Pancreas (tissue), 10 donors: ENCODE measurements at regions not wholly inside any gene's neighbourhood (a gene's known extent, or its start where the extent isn't known, plus 50 kb on each side); places are given as distances from the start of the nearest gene placed in this dataset.

Experiments used
- ATAC-seq, 4 donors: fragments of 200-7000 bp; cut with Tn5 transposase; one replicate each; pipeline versions ENCODE4 v1.8.0 to v1.9.1; 2020; ENCODE audit warnings: mild to moderate bottlenecking in 4 of 4, moderate library complexity in 4 of 4
- DNase-seq, 6 donors: peaks; one replicate each; pipeline ENCODE4 v3.0.0-alpha.2; 2020
- FAIRE-seq: peaks from 2 replicates; lab custom pipeline; 2012; peaks lifted over from hg19 to GRCh38; lab: Jason Lieb, UNC
- H3K27ac ChIP-seq, 4 donors: fragments of 200-600 bp; sonication (generic); 1 replicate in 3 of 4; 2 replicates in 1 of 4; pipeline versions ENCODE4 v1.5.0 to v1.8.0; 2020
- H3K27me3 ChIP-seq, 4 donors: fragments of 200-600 bp; one replicate each; pipeline ENCODE4 v1.8.0; 2021
- H3K36me3 ChIP-seq, 3 donors: fragments of 200-600 bp; sonication (generic) in 1 of 3; one replicate each; pipeline versions ENCODE4 v1.5.0 to v1.8.0; 2020 to 2021
- H3K4me1 ChIP-seq, 3 donors: fragments of 200-600 bp; one replicate each; pipeline ENCODE4 v1.8.0; 2021
- H3K4me3 ChIP-seq, 4 donors: fragments of 200-600 bp; sonication (generic) in 2 of 4; one replicate each; pipeline versions ENCODE4 v1.5.0 to v1.8.0; 2020 to 2021
- H3K9me3 ChIP-seq, 4 donors: fragments of 200-600 bp; one replicate each; pipeline ENCODE4 v1.8.0; 2021
- WGBS, 2 donors: extraction: QIAGEN DNeasy Blood & Tissue Kit; methylation state at CpG; one replicate each; pipeline ENCODE4 v1.1.7; 2013; 5-methylcytosine and 5-hydroxymethylcytosine counted together
- intact Hi-C, 3 donors: fragments of 100-400 bp; cut with DNase I; formaldehyde crosslinking; loops; one replicate each; pipeline versions ENCODE4 v1.11.1 to v1.14.2; 2022
- TF ChIP-seq, protein P1 (sequence below), 4 donors: fragments of 200-600 bp; sonication (generic) in 3 of 4; IDR thresholded peaks; one replicate each; pipeline versions ENCODE4 v1.5.0 to v1.8.0; 2021; ENCODE audit warnings: antibody characterized with exemption in 4 of 4
- donor health status: healthy with polysubstance abuse.
- donor health status: DM: no; HTN: no; CAD: no; lungs with moderate emphysema.
- donor health status: DM: no; HTN: no; CAD: no.
- donor health status: control.
- donor health status: control.
- donor health status: Bipolar disorder and iron deficiency.
- donor health status: DM: yes; HTN: yes; CAD: no.
- donor health status: DM: no; HTN: no; CAD: no.
- donor health status: DM: no; HTN: no; CAD: no.
- donor health status: DM: yes; HTN: yes; CAD: no.

DNA sequence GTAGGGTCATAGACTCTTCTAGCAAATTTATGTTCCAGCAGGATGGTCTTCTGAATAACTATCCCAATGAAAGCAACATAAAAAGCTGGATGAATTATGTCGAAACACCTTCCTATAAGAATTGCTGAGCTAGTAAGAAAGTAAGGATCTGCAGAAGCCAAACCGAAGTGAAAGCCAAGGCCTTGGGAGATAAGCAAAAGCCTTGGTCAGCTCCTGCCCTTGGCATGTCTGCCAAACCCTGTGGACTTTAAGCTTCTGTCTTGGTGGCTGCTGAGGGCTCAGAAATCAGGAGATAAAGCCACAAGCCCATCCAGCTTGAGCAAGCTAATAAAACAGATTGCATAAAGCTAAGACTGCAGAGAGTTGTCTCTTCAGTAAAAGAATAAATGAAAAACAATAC is 81.2 kb upstream of the KCND3 start:
- intact Hi-C loops = no loop called here
- peak in 3 of 4 donors; percentile 60 to 95 (median 86) for ATAC-seq
- Histone ChIP-seq H3K4me3 (no peak overlapping the region), H3K4me1 (no peaks in the 10 kb centered on the region), H3K27ac (no peak overlapping the region), H3K36me3 (no peaks in the 10 kb centered on the region), H3K9me3 (no peaks in the 10 kb centered on the region), H3K27me3 (no peaks in the 10 kb centered on the region)
- FAIRE-seq = no peak
- 31 to 38% methylated on average over 2 of the region's 2 CpGs for WGBS, 2 donors
- TF ChIP-seq, protein P1, sequence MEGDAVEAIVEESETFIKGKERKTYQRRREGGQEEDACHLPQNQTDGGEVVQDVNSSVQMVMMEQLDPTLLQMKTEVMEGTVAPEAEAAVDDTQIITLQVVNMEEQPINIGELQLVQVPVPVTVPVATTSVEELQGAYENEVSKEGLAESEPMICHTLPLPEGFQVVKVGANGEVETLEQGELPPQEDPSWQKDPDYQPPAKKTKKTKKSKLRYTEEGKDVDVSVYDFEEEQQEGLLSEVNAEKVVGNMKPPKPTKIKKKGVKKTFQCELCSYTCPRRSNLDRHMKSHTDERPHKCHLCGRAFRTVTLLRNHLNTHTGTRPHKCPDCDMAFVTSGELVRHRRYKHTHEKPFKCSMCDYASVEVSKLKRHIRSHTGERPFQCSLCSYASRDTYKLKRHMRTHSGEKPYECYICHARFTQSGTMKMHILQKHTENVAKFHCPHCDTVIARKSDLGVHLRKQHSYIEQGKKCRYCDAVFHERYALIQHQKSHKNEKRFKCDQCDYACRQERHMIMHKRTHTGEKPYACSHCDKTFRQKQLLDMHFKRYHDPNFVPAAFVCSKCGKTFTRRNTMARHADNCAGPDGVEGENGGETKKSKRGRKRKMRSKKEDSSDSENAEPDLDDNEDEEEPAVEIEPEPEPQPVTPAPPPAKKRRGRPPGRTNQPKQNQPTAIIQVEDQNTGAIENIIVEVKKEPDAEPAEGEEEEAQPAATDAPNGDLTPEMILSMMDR (IDR thresholded peaks at IDR 0.05) = no peak
- peak in 3 of 6 donors; percentile 13 to 38 (median 26) for DNase-seq

DNA sequence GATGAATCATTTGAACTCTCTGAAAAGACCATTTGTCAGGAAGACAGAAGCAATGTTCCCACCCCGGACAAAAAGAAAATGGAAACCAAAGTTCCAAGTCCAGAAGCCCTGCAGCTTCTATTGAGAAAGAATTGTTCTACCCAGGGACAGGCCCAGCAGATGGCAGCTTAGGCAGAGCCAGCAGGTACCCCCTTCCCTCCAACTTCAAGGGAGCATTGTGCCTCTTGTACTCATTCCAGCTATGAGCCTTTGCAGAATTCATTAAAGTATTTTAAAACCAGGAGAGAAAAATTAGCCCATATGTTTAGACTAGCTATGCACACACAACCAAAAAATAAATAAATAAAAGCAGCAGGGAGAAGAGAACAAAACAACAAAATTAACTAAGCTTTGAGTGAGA is 85.2 kb upstream of the KCND3 start:
- Histone ChIP-seq H3K4me1 (no peaks in the 10 kb centered on the region), H3K9me3 (no peaks in the 10 kb centered on the region), H3K4me3 (no peak overlapping the region), H3K27me3 (no peaks in the 10 kb centered on the region), H3K27ac (no peak overlapping the region), H3K36me3 (no peaks in the 10 kb centered on the region)
- intact Hi-C loops = no loop called here
- ATAC-seq (no peak), FAIRE-seq (no peak), DNase-seq (no peak)
- 63 to 72% methylated on average over 1 of the region's 1 CpG for WGBS, 2 donors
- TF ChIP-seq, protein P1 (IDR thresholded peaks at IDR 0.05) = no peak

DNA sequence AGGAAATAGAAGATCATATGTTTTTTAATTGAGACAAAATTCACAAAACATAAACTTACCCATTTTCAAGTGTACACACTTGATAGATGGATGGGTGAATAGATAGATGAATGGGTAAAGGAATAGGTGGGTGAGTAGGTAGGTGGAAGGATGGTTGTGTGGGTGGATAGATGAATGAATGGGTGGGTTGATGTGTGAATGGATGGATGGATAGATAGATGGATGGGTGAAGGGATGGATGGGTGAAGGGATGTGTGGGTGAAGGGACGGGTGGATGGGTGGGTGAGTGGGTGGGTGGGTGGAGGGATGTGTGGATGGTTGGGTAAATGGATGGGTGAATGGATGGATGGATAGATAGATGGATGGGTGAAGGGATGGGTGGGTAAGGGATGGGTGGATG is 86.1 kb upstream of the KCND3 start:
- TF ChIP-seq, protein P1 (IDR thresholded peaks at IDR 0.05) = no peak
- Histone ChIP-seq H3K4me1 (no peaks in the 10 kb centered on the region), H3K9me3 (no peaks in the 10 kb centered on the region), H3K27ac (no peak overlapping the region), H3K27me3 (no peaks in the 10 kb centered on the region), H3K36me3 (no peaks in the 10 kb centered on the region), H3K4me3 (no peak overlapping the region)
- FAIRE-seq (no peak), DNase-seq (no peak), ATAC-seq (no peak)
- intact Hi-C loops = no loop called here
- WGBS, 2 donors = 58 to 75% methylated on average over 1 of the region's 1 CpG

DNA sequence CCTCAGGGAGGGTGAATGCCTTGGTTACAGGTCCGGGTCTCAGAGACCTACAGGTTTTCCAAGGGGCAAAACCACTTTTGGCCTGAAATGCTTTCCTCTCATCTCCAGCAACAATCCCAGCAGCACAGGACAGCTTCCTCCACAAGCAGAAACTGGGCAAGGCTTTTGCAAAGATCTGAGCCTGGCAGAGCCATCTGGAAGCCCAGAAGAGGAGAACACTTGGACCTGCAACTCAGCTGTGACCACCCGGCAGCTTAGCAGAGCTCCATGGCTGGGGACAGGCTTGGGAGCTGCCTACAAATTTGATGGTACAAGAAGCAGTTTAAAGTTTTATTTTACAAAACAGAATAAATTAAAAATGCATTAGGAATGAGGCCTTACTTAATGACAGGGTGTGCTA is 90.0 kb upstream of the KCND3 start:
- DNase-seq (no peak), FAIRE-seq (no peak), ATAC-seq (no peak)
- no peaks in the 10 kb centered on the region for H3K9me3 ChIP-seq
- intact Hi-C loops = no loop called here
- WGBS, 2 donors = 54 to 63% methylated on average over 2 of the region's 2 CpGs
- H3K27me3 ChIP-seq = no peaks in the 10 kb centered on the region
- no peak overlapping the region for H3K27ac ChIP-seq
- H3K4me3 ChIP-seq = no peak overlapping the region
- TF ChIP-seq, protein P1 (IDR thresholded peaks at IDR 0.05) = no peak
- no peaks in the 10 kb centered on the region for H3K36me3 ChIP-seq
- H3K4me1 ChIP-seq = no peaks in the 10 kb centered on the region

DNA sequence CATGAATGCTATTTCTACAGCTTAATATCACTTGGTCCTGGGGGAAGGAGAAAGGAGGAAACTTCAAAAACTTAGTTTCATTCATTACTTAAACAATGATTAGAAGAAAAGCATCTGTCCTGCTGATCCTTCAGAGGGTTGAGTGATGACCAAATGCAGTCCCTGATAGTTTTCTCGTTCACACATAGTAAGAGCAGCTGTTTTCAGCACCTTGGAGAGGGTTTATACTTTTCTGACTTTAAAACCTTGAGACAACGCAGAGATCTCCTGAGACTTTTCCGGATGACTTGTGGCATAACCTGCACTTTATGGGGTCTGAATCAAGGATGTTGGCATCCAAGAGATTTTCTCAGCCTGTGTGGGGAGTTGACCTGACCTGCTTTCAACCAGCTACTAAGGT is 94.0 kb upstream of the KCND3 start:
- ATAC-seq (no peak), DNase-seq (no peak), FAIRE-seq (no peak)
- TF ChIP-seq, protein P1 (IDR thresholded peaks at IDR 0.05) = no peak
- intact Hi-C loops = no loop called here
- H3K36me3 ChIP-seq = no peaks in the 10 kb centered on the region
- H3K9me3 ChIP-seq = no peaks in the 10 kb centered on the region
- H3K27me3 ChIP-seq = no peaks in the 10 kb centered on the region
- 15 to 20% methylated on average over 3 of the region's 3 CpGs for WGBS, 2 donors
- H3K4me3 ChIP-seq = no peak overlapping the region
- H3K27ac ChIP-seq = no peak overlapping the region
- H3K4me1 ChIP-seq = no peaks in the 10 kb centered on the region
